Neural cell (in vitro differentiated cells): ENCODE measurements at regions not wholly inside any gene's neighbourhood (a gene's known extent, or its start where the extent isn't known, plus 50 kb on each side); places are given as distances from the start of the nearest gene placed in this dataset.

Source experiments
- H2AFZ ChIP-seq: fragments of 200-600, 300-800 bp; sonication (generic), shearing (Covaris generic); 2 replicates; pipeline ENCODE4 v1.6.0; 2014; ENCODE audit warnings: low read depth, mild to moderate bottlenecking, antibody characterized with exemption, low read length, moderate library complexity
- H3F3A ChIP-seq: fragments of 200-600 bp; shearing (Covaris generic); 2 replicates; pipeline ENCODE4 v1.6.1; 2016; ENCODE audit warnings: mild to moderate bottlenecking, moderate library complexity, mixed read lengths, antibody characterized with exemption, low read length; ENCODE audit not compliant: insufficient read depth, poor library complexity, severe bottlenecking
- H3K27ac ChIP-seq: fragments of 200-600, 300-800 bp; sonication (generic), shearing (Covaris generic); 2 replicates; pipeline ENCODE4 v1.5.1; 2014; ENCODE audit warnings: mild to moderate bottlenecking, low read length, moderate library complexity
- H3K27me3 ChIP-seq: fragments of 300-800, 200-600 bp; sonication (generic), shearing (Covaris generic); 2 replicates; pipeline ENCODE4 v1.6.0; 2014; ENCODE audit warnings: mild to moderate bottlenecking, low read depth, low read length, moderate library complexity; ENCODE audit not compliant: insufficient read depth
- H3K36me3 ChIP-seq: fragments of 300-800, 200-600 bp; sonication (generic), shearing (Covaris generic); 2 replicates; pipeline ENCODE4 v1.5.1; 2014; ENCODE audit warnings: mild to moderate bottlenecking, antibody characterized with exemption, low read length, moderate library complexity; ENCODE audit not compliant: insufficient read depth
- H3K4me2 ChIP-seq: fragments of 300-800, 200-600 bp; sonication (generic), shearing (Covaris generic); 2 replicates; pipeline ENCODE4 v1.6.0; 2014; ENCODE audit warnings: mild to moderate bottlenecking, low read length
- H3K4me3 ChIP-seq: fragments of 300-800, 200-600 bp; sonication (generic), shearing (Covaris generic); 2 replicates; pipeline ENCODE4 v1.5.1; 2014; ENCODE audit warnings: mild to moderate bottlenecking, low read length, moderate library complexity
- H3K79me2 ChIP-seq: fragments of 200-600 bp; shearing (Covaris generic); replicated peaks from 2 replicates; pipeline ENCODE4 v1.6.0; 2014; ENCODE audit warnings: mild to moderate bottlenecking, low read length, moderate library complexity; ENCODE audit not compliant: insufficient read depth
- H3K9ac ChIP-seq: fragments of 300-800, 200-600 bp; sonication (generic), shearing (Covaris generic); 2 replicates; pipeline ENCODE4 v1.6.1; 2016; ENCODE audit warnings: mild to moderate bottlenecking, low read length, mixed read lengths
- H3K9me2 ChIP-seq: fragments of 200-600 bp; shearing (Covaris generic); 2 replicates; pipeline ENCODE4 v1.6.1; 2016; ENCODE audit warnings: mild to moderate bottlenecking, low read length, mixed read lengths; ENCODE audit not compliant: insufficient read depth
- H3K9me3 ChIP-seq: fragments of 200-600, 300-800 bp; sonication (generic), shearing (Covaris generic); 2 replicates; pipeline ENCODE4 v1.6.1; 2016; ENCODE audit warnings: mild to moderate bottlenecking, mixed run types, low read length, moderate library complexity, mixed read lengths
- H4K20me1 ChIP-seq: fragments of 200-600 bp; shearing (Covaris generic); 2 replicates; pipeline ENCODE4 v1.6.1; 2016; ENCODE audit warnings: mild to moderate bottlenecking, mixed run types; ENCODE audit not compliant: insufficient read depth
- CTCF ChIP-seq: fragments of 450-650 bp; IDR thresholded peaks from 2 replicates; pipeline ENCODE4 v1.5.1; 2014; ENCODE audit warnings: antibody characterized with exemption, mild to moderate bottlenecking, moderate library complexity; ENCODE audit not compliant: poor library complexity, severe bottlenecking
- EP300 ChIP-seq: fragments of 450-650 bp; conservative IDR thresholded peaks from 2 replicates; pipeline ENCODE4 v1.6.1; 2014; ENCODE audit warnings: antibody characterized with exemption, mild to moderate bottlenecking, moderate library complexity; ENCODE audit not compliant: poor library complexity, severe bottlenecking
- EZH2 ChIP-seq: fragments of 200-600, 300-800 bp; shearing (Covaris generic), sonication (generic); IDR thresholded peaks from 2 replicates; pipeline ENCODE4 v1.6.1; 2014; ENCODE audit warnings: antibody characterized with exemption, low read length, borderline replicate concordance, mild to moderate bottlenecking; ENCODE audit not compliant: insufficient read depth, poor library complexity, severe bottlenecking
- MXI1 ChIP-seq: fragments of 450-650 bp; conservative IDR thresholded peaks from 2 replicates; pipeline ENCODE4 v1.6.1; 2014; ENCODE audit warnings: antibody characterized with exemption, mild to moderate bottlenecking; ENCODE audit not compliant: poor library complexity, severe bottlenecking
- POLR2AphosphoS5 ChIP-seq: IDR thresholded peaks from 2 replicates; pipeline ENCODE4 v1.6.1; 2012
- RAD21 ChIP-seq: fragments of 450-650 bp; conservative IDR thresholded peaks from 2 replicates; pipeline ENCODE4 v1.6.1; 2014; ENCODE audit warnings: antibody characterized with exemption, mild to moderate bottlenecking, moderate library complexity
- SMC3 ChIP-seq: fragments of 450-650 bp; conservative IDR thresholded peaks from 2 replicates; pipeline ENCODE4 v1.6.1; 2014; ENCODE audit warnings: antibody characterized with exemption, mild to moderate bottlenecking, moderate library complexity; ENCODE audit not compliant: poor library complexity
- TAF1 ChIP-seq: IDR thresholded peaks from 2 replicates; pipeline ENCODE4 v1.6.1; 2012; ENCODE audit warnings: low read depth
- TF ChIP-seq, protein P1 (sequence below): IDR thresholded peaks from 2 replicates; pipeline ENCODE4 v1.6.1; 2012; ENCODE audit warnings: borderline replicate concordance

- no peaks in the 10 kb centered on the region for H3K9me2 ChIP-seq
- no peaks in the 10 kb centered on the region for H3K27me3 ChIP-seq
- H2AFZ ChIP-seq, result no peak overlapping the region
- H3K4me2 ChIP-seq, result no peak overlapping the region
- H3K9me3 ChIP-seq, result no peaks in the 10 kb centered on the region
- no peak for TF ChIP-seq EZH2
- TF ChIP-seq EP300, result no peak
- TF ChIP-seq RAD21, result no peak
- no peak for TF ChIP-seq SMC3
- TF ChIP-seq TAF1, result no peak
- no peak for TF ChIP-seq MXI1
- no peak for TF ChIP-seq POLR2AphosphoS5
- TF ChIP-seq, protein P1, sequence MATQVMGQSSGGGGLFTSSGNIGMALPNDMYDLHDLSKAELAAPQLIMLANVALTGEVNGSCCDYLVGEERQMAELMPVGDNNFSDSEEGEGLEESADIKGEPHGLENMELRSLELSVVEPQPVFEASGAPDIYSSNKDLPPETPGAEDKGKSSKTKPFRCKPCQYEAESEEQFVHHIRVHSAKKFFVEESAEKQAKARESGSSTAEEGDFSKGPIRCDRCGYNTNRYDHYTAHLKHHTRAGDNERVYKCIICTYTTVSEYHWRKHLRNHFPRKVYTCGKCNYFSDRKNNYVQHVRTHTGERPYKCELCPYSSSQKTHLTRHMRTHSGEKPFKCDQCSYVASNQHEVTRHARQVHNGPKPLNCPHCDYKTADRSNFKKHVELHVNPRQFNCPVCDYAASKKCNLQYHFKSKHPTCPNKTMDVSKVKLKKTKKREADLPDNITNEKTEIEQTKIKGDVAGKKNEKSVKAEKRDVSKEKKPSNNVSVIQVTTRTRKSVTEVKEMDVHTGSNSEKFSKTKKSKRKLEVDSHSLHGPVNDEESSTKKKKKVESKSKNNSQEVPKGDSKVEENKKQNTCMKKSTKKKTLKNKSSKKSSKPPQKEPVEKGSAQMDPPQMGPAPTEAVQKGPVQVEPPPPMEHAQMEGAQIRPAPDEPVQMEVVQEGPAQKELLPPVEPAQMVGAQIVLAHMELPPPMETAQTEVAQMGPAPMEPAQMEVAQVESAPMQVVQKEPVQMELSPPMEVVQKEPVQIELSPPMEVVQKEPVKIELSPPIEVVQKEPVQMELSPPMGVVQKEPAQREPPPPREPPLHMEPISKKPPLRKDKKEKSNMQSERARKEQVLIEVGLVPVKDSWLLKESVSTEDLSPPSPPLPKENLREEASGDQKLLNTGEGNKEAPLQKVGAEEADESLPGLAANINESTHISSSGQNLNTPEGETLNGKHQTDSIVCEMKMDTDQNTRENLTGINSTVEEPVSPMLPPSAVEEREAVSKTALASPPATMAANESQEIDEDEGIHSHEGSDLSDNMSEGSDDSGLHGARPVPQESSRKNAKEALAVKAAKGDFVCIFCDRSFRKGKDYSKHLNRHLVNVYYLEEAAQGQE, result no peak
- TF ChIP-seq CTCF, result no peak
- H3K9ac ChIP-seq, result no peak overlapping the region
- H3K36me3 ChIP-seq, result no peaks in the 10 kb centered on the region
- H3K27ac ChIP-seq, result no peak overlapping the region
- H3K4me3 ChIP-seq, result no peak overlapping the region
- H4K20me1 ChIP-seq, result no peaks in the 10 kb centered on the region
- H3F3A ChIP-seq, result no peaks in the 10 kb centered on the region
- no peaks in the 10 kb centered on the region for H3K79me2 ChIP-seq
Observed at GRCh38 chr14:53896726-53897125, 59.9 kb downstream of the BMP4 start.

- Histone ChIP-seq H3K27ac (no peak overlapping the region), H2AFZ (no peak overlapping the region), H3K27me3 (no peaks in the 10 kb centered on the region), H3K9ac (no peak overlapping the region), H3K4me3 (no peak overlapping the region), H3K9me3 (no peaks in the 10 kb centered on the region), H3K4me2 (no peak overlapping the region), H3F3A (no peaks in the 10 kb centered on the region), H3K9me2 (no peaks in the 10 kb centered on the region), H3K79me2 (no peaks in the 10 kb centered on the region), H3K36me3 (no peaks in the 10 kb centered on the region), H4K20me1 (no peaks in the 10 kb centered on the region)
- TF ChIP-seq EP300 (no peak), SMC3 (no peak), RAD21 (no peak), MXI1 (no peak), TAF1 (no peak), CTCF (no peak), POLR2AphosphoS5 (no peak)
- TF ChIP-seq, protein P1, result no peak
Observed at GRCh38 chr14:53894456-53894855, 62.2 kb downstream of the BMP4 start.
